ENCODE measurements at regions not wholly inside any gene's neighbourhood (a gene's known extent, or its start where the extent isn't known, plus 50 kb on each side); places are given as distances from the start of the nearest gene placed in this dataset.
A peak's percentile ranks its signal among the peaks of the same experiment; 100 is the strongest.

DNA sequence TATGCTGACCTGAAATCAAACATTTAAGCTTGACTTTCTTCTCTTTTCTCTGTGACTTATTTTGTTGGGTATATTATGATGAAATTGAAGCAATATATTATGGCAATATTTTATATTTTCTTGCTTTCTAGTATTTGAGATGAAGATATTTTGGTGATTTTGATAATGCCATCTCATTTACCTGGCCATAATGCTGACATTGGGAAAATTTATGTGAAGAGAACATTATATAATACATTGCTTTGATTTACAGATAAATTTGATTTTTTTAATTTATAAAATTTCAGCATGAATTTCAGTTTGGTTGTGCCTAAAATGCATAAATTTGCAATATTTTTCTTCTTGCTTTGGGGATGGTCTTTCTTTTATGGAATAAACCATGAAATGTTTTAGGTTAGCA is 1413.7 kb upstream of the TMEFF2 start:
- no TSS peak for BruUV-seq (replicated peaks)
- DNase-seq (no peak), ATAC-seq (no peak)
- H3K9ac ChIP-seq (ENCODE audit: low read length) = no peak overlapping the region
- H3K36me3 ChIP-seq (ENCODE audit: low read depth, low read length) = no peaks in the 10 kb centered on the region
- no peaks in the 10 kb centered on the region for H4K20me1 ChIP-seq (ENCODE audit: low read length)
- H3K4me1 ChIP-seq (ENCODE audit: insufficient read depth, low read length) = no peaks in the 10 kb centered on the region
- no peaks in the 10 kb centered on the region for H3F3A ChIP-seq (ENCODE audit: low read length, unreplicated experiment)
- TF ChIP-seq EZH2 (IDR thresholded peaks at IDR 0.05; ENCODE audit: low read length, unreplicated experiment) (no peak), EZH2phosphoT487 (IDR thresholded peaks at IDR 0.05; ENCODE audit: borderline replicate concordance, low read length) (no peak)
- TF ChIP-seq, protein P1, sequence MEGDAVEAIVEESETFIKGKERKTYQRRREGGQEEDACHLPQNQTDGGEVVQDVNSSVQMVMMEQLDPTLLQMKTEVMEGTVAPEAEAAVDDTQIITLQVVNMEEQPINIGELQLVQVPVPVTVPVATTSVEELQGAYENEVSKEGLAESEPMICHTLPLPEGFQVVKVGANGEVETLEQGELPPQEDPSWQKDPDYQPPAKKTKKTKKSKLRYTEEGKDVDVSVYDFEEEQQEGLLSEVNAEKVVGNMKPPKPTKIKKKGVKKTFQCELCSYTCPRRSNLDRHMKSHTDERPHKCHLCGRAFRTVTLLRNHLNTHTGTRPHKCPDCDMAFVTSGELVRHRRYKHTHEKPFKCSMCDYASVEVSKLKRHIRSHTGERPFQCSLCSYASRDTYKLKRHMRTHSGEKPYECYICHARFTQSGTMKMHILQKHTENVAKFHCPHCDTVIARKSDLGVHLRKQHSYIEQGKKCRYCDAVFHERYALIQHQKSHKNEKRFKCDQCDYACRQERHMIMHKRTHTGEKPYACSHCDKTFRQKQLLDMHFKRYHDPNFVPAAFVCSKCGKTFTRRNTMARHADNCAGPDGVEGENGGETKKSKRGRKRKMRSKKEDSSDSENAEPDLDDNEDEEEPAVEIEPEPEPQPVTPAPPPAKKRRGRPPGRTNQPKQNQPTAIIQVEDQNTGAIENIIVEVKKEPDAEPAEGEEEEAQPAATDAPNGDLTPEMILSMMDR (conservative IDR thresholded peaks at IDR 0.05; ENCODE audit: low read depth, low read length) = no peak
- H3K9me2 ChIP-seq (replicated peaks; ENCODE audit: low read length) = no peaks in the 10 kb centered on the region
- CTCF ChIA-PET = no interaction called here
- H3K79me2 ChIP-seq (ENCODE audit: low read length) = no peaks in the 10 kb centered on the region
- H3K4me2 ChIP-seq (ENCODE audit: low read length) = no peak overlapping the region
- H3K9me3 ChIP-seq (ENCODE audit: low read length) = no peaks in the 10 kb centered on the region
- H3K27ac ChIP-seq (ENCODE audit: low read length) = no peak overlapping the region
- intact Hi-C loops (cut with micrococcal nuclease) = no loop called here
- H3K27me3 ChIP-seq (ENCODE audit: low read length) = no peaks in the 10 kb centered on the region
- H3K4me3 ChIP-seq (ENCODE audit: low read length) = no peak overlapping the region
- no peak overlapping the region for H2AFZ ChIP-seq (ENCODE audit: low read length)
- POLR2A ChIA-PET (ENCODE audit: unreplicated experiment) = no interaction called here

DNA sequence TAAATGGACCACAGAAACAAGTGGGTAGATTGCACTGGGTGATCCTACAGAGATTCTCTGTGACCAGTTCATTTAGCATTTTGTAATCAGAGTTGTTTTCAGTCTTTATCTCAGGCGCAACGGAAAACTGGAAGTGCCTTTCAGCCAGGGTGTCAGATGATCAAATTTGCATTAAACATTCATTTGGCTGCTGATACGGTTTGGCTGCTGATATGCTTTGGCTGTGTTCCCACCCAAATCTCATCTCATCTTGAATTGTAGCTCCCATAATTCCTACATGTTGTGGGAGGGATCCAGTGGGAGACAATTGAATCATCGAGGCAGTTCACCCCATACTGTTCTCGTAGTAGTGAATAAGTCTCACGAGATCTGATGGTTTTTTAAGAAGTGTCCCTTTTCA is 1396.1 kb upstream of the TMEFF2 start:
- H3K9me3 ChIP-seq (ENCODE audit: low read length) = no peaks in the 10 kb centered on the region

DNA sequence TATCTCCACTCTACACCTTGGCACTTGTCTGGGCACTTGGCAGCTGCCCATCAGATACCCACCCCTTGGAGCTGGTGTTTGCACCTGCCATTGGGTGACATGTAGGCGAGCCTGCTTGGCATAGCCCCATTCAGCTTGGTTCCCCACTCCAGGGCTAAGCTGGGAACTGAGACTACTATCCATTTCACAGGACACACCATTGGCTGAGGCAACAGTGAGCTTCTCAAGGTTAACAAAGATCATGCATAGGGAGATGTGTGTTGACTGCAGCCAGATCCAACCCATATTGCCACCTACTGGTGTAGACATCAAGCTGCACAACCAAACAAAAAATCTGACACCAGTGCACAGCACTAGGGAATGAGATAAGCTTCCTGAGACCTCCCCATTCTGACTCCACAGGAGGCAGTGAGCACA is 1389.8 kb upstream of the TMEFF2 start:
- ChIA-PET CTCF (interaction anchor here (0.6 to 1.6 kb wide), 4 partner anchors 133 to 835 kb away, joined by 3 to 5 read pairs (median 3); no protein-coding TSS in a partner anchor), POLR2A (ENCODE audit: unreplicated experiment) (no interaction called here)
- Histone ChIP-seq H2AFZ (ENCODE audit: low read length) (peak overlapping the region; percentile 40; the same call in 1 of the 2 replicates), H3K9me2 (replicated peaks; ENCODE audit: low read length) (no peaks in the 10 kb centered on the region), H3K9ac (ENCODE audit: low read length) (no peak overlapping the region), H3K4me1 (ENCODE audit: insufficient read depth, low read length) (no peaks in the 10 kb centered on the region), H4K20me1 (ENCODE audit: low read length) (no peaks in the 10 kb centered on the region), H3K27ac (ENCODE audit: low read length) (no peak overlapping the region), H3K4me2 (ENCODE audit: low read length) (no peak overlapping the region), H3K27me3 (ENCODE audit: low read length) (no peaks in the 10 kb centered on the region), H3F3A (ENCODE audit: low read length, unreplicated experiment) (no peaks in the 10 kb centered on the region), H3K36me3 (ENCODE audit: low read depth, low read length) (no peaks in the 10 kb centered on the region), H3K79me2 (ENCODE audit: low read length) (no peaks in the 10 kb centered on the region), H3K9me3 (ENCODE audit: low read length) (no peaks in the 10 kb centered on the region), H3K4me3 (ENCODE audit: low read length) (no peak overlapping the region)
- no TSS peak for BruUV-seq (replicated peaks)
- no peak for TF ChIP-seq EZH2phosphoT487 (IDR thresholded peaks at IDR 0.05; ENCODE audit: borderline replicate concordance, low read length)
- TF ChIP-seq, protein P1 (conservative IDR thresholded peaks at IDR 0.05; ENCODE audit: low read depth, low read length) = peak; percentile 75
- TF ChIP-seq EZH2 (IDR thresholded peaks at IDR 0.05; ENCODE audit: low read length, unreplicated experiment) = no peak
- intact Hi-C loops (cut with micrococcal nuclease) = loop anchor here (1.0 to 10.0 kb wide), 4 partner anchors 260 to 1730 kb away; no protein-coding TSS in a partner anchor
- ATAC-seq (peak; percentile 90), DNase-seq (peak; percentile 62)

More for the DNA sequence above, 1396.1 kb upstream of the TMEFF2 start:
- Histone ChIP-seq H3K27me3 (ENCODE audit: low read length) (no peaks in the 10 kb centered on the region), H3K4me3 (ENCODE audit: low read length) (no peak overlapping the region), H4K20me1 (ENCODE audit: low read length) (no peaks in the 10 kb centered on the region), H3K9ac (ENCODE audit: low read length) (no peak overlapping the region), H3K4me2 (ENCODE audit: low read length) (no peak overlapping the region), H3K4me1 (ENCODE audit: insufficient read depth, low read length) (no peaks in the 10 kb centered on the region), H3K36me3 (ENCODE audit: low read depth, low read length) (no peaks in the 10 kb centered on the region), H2AFZ (ENCODE audit: low read length) (no peak overlapping the region), H3K27ac (ENCODE audit: low read length) (no peak overlapping the region), H3F3A (ENCODE audit: low read length, unreplicated experiment) (no peaks in the 10 kb centered on the region), H3K79me2 (ENCODE audit: low read length) (no peaks in the 10 kb centered on the region), H3K9me2 (replicated peaks; ENCODE audit: low read length) (no peaks in the 10 kb centered on the region)
- DNase-seq = no peak
- no peak for ATAC-seq
- ChIA-PET CTCF (no interaction called here), POLR2A (ENCODE audit: unreplicated experiment) (no interaction called here)
- BruUV-seq (replicated peaks) = no TSS peak
- TF ChIP-seq EZH2phosphoT487 (IDR thresholded peaks at IDR 0.05; ENCODE audit: borderline replicate concordance, low read length) = no peak
- no peak for TF ChIP-seq EZH2 (IDR thresholded peaks at IDR 0.05; ENCODE audit: low read length, unreplicated experiment)
- TF ChIP-seq, protein P1 (conservative IDR thresholded peaks at IDR 0.05; ENCODE audit: low read depth, low read length) = no peak
- intact Hi-C loops (cut with micrococcal nuclease) = no loop called here
